ENCODE measurements at regions not wholly inside any gene's neighbourhood (a gene's known extent, or its start where the extent isn't known, plus 50 kb on each side); places are given as distances from the start of the nearest gene placed in this dataset.

DNA sequence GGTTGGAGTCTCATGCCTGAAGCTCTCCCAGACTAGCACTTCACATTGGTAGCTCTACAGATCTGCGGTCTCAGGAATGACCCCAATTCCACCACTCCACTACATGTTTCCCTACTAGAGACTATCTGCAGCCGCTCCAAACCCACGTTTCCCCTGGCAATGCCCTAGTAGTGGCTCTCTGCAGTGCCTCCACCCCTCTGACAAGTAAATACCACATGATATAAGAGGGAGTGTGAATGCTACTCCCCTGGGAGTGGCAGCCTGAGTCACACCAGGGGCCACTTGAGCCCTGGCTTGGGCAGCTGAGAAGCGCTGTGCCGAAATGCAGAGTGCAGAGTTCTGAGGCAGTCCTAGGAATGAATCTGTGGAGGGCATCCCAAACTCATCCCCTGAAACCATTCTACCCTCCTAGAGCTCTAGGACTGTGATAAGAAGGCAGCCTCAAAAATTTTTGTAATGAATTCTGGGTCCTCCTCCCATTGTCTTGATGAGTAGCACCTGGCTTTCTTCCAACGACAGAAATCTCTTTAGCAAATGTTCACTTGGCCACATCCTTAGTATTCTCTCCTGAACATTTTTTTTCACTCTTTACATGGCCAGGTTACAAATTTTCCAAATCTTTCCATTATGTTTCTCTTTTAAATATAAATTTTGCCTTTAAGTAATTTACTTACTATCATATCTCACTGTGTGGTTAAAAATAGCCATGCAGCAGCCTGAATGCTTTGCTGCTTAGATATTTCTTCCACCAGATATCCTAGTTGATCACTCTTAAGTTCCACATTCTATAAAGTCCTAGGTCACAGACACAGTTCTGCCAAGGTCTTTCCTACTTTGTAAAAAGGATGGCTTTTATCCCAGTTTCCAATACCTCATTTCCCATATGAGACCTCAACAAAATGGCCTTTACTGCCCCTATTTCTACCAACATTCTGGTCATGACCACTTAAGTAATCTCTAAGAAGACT is 160.2 kb upstream of the CPEB2 start:
- Histone ChIP-seq H3K4me2 (ENCODE audit: insufficient read depth, insufficient read length, low read length) (no peak overlapping the region), H3K27ac (ENCODE audit: insufficient read length, low read depth, low read length) (no peak overlapping the region), H3K79me1 (ENCODE audit: insufficient read depth, low read depth, low read length, poor library complexity, severe bottlenecking) (no peaks in the 10 kb centered on the region), H3K79me2 (ENCODE audit: insufficient read depth, low read length) (no peaks in the 10 kb centered on the region), H4K5ac (ENCODE audit: insufficient read length, low read depth, low read length) (no peak overlapping the region), H4K8ac (replicated peaks; ENCODE audit: insufficient read length, low read depth, low read length) (no peak overlapping the region), H4K91ac (ENCODE audit: insufficient read length, low read depth, low read length) (no peak overlapping the region), H2BK5ac (ENCODE audit: insufficient read length, low read length) (no peak overlapping the region), H2BK15ac (ENCODE audit: low read depth, low read length) (no peak overlapping the region), H3K23ac (ENCODE audit: insufficient read length, low read depth, low read length) (no peak overlapping the region), H2BK12ac (ENCODE audit: insufficient read length, low read depth, low read length) (no peak overlapping the region), H3K9me3 (ENCODE audit: control insufficient read depth, low read depth, low read length) (no peaks in the 10 kb centered on the region), H3K4ac (ENCODE audit: low read depth, low read length) (no peak overlapping the region), H3T11ph (ENCODE audit: low read length) (no peak overlapping the region), H3K9ac (ENCODE audit: extremely low read depth, insufficient read length, low read length) (no peak overlapping the region), H3K23me2 (ENCODE audit: insufficient read length, low read depth, low read length, poor library complexity, severe bottlenecking) (no peaks in the 10 kb centered on the region), H2AFZ (ENCODE audit: low read length) (no peak overlapping the region), H2AK5ac (ENCODE audit: insufficient read length, low read length) (no peak overlapping the region), H2BK120ac (ENCODE audit: low read depth, low read length, poor library complexity, severe bottlenecking) (no peak overlapping the region), H2BK20ac (ENCODE audit: low read depth, low read length, poor library complexity, severe bottlenecking) (no peak overlapping the region), H3K14ac (ENCODE audit: insufficient read depth, low read length) (no peak overlapping the region), H3K56ac (ENCODE audit: insufficient read length, low read depth, low read length) (no peak overlapping the region), H3K4me1 (ENCODE audit: insufficient read depth, low read length) (no peaks in the 10 kb centered on the region), H4K20me1 (ENCODE audit: control insufficient read depth, insufficient read depth, insufficient read length) (no peaks in the 10 kb centered on the region), H3K27me3 (ENCODE audit: insufficient read depth, low read length) (no peaks in the 10 kb centered on the region), H3K18ac (ENCODE audit: insufficient read length, low read depth, low read length) (no peak overlapping the region)
- no CpG with 5 or more reads among the region's 6 CpGs for WGBS (ENCODE audit: extremely low coverage, insufficient read length, low lambda C conversion rate)
- Mint-ChIP-seq H3K9me3 (peaks cover 8 to 14% of the 10 kb centered on the region in 2 experiments; a peak in 3 of 5 replicates), H3K4me1 (no peaks in the 10 kb centered on the region), H3K4me3 (no peak overlapping the region), H3K27me3 (ENCODE audit: low read depth) (no peaks in the 10 kb centered on the region), H3K36me3 (ENCODE audit: insufficient read depth in 1 of 3, low read depth in 3 of 3) (peaks cover 0 to 9% (median 0%) of the 10 kb centered on the region in 3 experiments; a peak in 3 of 7 replicates), H3K27ac (no peak overlapping the region; a peak in 1 of 7 replicates)
- TF ChIP-seq, protein P1, sequence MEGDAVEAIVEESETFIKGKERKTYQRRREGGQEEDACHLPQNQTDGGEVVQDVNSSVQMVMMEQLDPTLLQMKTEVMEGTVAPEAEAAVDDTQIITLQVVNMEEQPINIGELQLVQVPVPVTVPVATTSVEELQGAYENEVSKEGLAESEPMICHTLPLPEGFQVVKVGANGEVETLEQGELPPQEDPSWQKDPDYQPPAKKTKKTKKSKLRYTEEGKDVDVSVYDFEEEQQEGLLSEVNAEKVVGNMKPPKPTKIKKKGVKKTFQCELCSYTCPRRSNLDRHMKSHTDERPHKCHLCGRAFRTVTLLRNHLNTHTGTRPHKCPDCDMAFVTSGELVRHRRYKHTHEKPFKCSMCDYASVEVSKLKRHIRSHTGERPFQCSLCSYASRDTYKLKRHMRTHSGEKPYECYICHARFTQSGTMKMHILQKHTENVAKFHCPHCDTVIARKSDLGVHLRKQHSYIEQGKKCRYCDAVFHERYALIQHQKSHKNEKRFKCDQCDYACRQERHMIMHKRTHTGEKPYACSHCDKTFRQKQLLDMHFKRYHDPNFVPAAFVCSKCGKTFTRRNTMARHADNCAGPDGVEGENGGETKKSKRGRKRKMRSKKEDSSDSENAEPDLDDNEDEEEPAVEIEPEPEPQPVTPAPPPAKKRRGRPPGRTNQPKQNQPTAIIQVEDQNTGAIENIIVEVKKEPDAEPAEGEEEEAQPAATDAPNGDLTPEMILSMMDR (conservative IDR thresholded peaks at IDR 0.05): no peak
- no peak for DNase-seq

All from H9 (cell line).